HG03571 (cell line): ENCODE measurements at regions not wholly inside any gene's neighbourhood (a gene's known extent, or its start where the extent isn't known, plus 50 kb on each side); places are given as distances from the start of the nearest gene placed in this dataset.

Source experiments
- ATAC-seq: cut with Tn5 transposase; IDR thresholded peaks from one replicate; pipeline ENCODE4 v1.9.1; 2021; ENCODE audit not compliant: unreplicated experiment

DNA sequence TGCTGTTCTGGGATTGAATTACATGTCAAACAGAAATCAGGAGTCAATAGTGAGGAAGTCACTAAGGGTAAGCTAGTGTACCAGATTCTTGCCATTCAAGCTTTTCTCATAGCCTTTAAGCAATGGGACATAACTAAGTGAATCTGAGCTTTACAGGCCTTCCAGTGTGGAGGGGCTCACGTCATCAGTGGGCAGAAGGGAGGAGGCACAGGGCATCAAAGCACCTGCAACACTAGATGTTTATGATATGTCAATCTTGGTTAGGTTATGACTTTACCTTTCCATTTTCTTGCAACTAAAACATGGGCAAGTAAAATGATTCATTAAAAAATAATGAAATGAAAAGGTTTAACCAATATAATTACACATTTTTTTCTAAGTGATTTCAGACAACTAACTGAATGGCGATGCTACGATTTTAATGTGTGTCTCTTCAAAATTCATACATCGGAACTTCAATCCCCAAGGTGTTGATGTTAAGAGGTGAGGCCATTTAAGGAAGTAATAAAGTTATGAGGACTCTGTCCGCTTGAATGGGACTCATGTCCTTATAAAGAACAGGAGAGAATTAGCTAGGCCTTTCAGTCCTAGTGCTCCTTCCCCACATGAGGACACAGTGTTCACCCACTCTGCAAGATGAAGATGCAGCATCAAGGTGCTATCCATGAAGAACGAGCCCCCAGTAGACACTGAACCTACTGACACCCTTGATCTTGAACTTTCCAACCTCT is 1169.2 kb upstream of the NXPH2 start:
- ATAC-seq = no peak

DNA sequence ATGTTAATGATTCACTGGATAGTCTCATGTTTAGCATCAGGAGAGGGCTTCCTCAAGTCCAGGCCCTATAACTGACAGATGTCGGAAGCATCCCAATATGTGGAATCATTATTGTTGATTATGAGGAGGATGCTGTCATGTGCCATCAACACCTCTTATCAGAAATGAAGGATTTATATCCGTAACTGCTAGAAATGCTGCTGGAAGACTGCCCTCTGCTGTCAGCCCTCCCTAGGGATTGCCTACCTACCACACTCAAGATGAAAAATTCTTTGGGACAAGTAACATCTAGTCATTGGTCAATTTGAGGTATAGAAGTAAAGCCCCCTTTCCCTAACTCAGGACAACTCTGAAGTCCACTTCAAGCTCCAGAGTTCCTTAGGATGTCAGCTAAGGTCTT is 1166.5 kb upstream of the NXPH2 start:
- ATAC-seq = no peak

DNA sequence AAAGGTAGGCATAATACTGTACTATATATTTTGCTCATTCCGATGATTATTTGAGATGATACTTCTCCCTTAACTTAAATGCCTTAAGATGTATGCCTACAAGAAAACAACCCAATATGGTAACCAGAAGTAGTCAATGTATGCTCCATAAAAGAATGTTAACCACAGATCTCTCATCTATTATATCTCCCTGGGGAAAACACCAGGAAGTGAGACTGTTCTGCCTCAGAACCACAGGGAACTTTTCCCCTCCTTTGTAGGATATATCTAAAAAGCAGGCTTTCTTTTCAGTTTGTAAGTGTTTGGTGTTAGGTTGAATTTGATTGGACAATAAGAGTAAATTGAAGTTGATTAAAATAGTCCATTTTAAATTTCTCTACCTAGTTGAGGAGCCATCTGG is 1160.5 kb upstream of the NXPH2 start:
- no peak for ATAC-seq

DNA sequence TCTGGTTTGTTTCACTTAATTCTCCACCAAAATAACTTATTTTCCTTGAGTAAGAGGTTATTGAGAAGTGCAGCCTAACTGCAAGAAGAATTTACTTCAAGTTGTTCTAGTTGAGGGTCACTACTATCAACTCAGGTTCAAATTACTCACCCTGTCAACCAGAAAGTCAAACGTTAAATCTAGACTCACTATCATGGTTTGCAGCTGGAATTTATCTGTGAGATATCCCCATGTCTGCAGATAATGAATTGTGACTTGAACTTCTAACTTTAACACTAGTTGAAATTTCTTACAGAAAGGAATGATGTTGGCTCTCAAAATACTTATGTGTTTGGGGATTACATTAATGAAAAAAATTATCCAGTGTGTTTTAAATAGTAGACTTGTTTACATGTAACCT is 1145.7 kb upstream of the NXPH2 start:
- no peak for ATAC-seq

DNA sequence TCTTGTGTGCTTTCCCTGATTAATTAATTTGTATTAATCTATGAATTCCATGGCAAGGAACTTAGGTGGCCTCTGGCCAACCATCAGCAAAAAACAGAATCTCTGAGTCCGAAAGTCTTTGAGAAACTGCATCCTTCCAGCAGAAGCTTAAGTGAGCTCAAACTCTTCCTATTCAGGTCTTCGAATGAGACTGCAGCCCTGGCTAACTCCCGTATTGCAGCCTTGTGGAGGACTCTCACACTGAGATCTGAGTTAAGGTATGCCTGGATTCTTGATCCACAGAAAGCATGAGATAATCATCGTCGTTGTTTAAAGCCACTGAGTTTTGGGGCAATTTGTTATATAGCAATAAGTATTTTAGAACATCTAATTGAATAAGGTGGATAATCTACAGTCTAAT is 1143.9 kb upstream of the NXPH2 start:
- ATAC-seq = no peak

DNA sequence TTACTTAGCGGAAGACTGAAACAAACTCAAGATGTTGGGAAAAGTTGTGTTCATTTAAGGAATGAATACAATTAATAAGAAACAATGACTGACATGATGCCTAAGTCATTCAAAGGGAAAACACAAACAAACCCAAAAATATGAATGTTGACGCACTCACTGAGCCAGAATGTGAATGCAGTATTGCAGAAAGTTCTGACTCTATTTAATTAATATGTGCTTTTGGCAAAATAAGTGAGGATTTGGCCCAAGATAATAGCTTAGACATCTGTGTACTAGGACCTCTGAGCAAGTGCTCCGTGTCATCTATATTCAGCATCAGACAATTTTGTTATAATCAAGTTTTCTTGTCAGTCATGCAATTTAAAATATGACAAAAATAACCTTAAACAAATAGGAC is 1138.8 kb upstream of the NXPH2 start:
- no peak for ATAC-seq

DNA sequence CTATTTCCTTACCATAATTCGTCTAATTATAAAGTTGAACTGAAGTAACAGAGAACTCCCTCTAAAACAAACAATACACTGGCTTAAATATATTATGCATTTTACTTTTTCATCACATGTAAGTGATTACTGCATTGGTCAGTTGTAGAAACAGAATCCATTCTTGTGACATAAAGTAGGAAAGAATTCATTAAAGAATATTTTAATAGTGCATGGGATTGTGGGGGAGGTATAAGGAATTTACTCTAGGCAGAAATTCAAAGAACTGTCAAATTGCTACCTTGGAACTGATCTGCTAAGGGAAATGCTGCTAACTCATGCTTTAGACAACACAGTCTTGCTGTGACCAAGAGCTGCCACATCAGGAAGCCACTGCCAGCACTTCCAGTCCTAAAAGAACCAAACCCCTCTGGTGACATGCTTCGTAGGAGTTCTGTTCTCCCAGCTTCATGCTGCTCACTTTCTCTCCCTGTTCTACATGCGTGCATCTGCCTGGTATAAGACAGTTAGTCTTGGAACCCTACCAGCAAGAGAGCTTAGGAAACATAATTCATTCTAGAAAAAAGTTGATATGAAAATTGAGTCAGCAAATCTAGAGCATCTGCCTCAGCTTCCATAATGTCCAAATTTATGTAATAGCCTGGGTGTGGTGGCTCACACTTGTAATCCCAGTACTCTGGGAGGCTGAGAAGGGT is 1137.6 kb upstream of the NXPH2 start:
- ATAC-seq = no peak

DNA sequence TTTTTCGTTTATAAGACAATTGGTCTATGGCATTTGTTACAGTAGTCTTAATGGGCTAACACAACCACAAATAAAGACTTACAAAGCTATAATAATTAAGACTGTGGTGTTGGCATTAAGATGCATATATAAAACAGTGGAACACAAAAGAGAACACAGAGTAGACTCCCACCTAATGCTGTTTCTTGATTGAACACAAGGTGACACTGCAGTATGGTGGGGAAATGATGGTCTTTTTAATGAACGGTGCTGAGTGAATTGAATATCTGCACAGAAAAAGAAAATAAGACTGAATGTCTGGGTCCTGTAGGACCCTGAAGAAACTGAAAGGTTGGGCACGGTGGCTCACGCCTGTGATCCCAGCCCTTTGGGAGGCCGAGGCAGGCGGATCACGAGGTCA is 1136.6 kb upstream of the NXPH2 start:
- ATAC-seq = no peak

DNA sequence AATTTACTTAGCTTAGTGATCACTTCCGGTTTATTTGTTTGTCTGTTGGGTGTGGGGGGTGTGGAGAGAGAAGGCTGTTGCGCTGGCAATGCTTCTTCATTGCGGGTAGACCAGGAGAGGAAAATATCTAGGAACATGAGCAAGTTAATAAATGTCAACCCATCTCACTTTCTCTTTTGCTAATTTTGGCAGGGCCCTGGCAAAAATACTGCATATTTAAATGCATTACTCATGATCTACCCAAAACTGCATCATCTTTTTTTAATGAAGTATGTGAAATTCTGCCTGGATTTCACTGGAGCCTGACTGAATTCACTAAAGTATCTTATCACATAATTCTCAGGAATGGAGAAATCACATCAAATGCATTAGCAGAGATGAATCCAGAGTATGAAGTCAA is 1131.0 kb upstream of the NXPH2 start:
- no peak for ATAC-seq

DNA sequence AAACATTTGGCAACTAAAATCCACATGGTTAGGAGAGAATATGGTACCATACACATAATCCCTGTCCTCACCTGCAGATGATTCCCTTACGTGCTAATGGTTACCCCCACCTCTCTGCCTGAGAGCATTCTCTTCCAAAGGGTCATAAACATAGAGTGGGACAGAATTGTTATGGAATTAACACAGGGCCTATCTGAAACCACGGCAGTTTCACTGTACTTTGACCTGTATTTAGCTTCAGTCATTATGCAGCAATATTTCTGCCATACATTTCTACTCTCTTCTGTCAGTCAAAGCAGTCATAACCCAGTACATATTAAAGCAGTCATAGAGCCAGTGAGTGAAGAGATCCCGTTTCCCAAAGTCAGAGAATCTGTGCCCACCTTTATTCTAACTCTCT is 1128.9 kb upstream of the NXPH2 start:
- ATAC-seq = no peak

DNA sequence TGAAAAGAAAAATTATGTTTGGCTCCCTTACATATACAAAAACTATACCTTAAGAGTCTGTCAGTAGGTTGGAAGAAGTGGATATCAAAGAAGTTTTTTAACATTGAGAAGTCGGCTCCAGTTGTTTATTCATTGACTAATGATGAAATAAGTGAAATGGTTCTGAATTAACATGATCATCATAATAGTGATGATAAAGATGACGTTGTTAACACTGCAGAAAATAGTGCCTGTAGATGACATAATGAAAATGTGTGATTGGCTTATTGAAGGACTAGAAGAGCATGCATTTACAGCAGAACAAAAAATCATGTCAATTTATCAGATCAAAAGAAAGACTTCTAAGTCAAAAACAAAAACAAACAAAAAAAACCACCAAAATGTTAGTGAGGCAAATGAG is 1125.4 kb upstream of the NXPH2 start:
- no peak for ATAC-seq

DNA sequence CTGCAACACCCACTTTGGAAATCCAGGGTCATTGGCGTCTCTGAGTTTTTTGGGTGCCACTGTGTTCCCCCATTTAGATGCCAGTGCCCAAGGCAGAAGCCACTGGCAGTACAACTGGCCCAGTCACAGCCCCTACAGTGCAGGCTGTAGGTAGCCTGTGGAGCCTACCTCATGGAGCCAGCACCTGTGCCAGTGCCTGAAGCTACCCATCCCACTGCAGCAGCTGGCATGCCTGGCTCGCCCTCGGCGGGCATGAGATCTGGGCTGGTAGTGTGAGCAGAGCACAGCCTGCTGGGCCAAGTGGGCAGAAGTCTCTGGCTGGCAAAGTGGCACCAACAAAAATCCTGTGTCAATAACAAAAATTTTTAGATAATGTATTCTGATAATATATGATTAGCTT is 1111.4 kb upstream of the NXPH2 start:
- ATAC-seq = no peak

DNA sequence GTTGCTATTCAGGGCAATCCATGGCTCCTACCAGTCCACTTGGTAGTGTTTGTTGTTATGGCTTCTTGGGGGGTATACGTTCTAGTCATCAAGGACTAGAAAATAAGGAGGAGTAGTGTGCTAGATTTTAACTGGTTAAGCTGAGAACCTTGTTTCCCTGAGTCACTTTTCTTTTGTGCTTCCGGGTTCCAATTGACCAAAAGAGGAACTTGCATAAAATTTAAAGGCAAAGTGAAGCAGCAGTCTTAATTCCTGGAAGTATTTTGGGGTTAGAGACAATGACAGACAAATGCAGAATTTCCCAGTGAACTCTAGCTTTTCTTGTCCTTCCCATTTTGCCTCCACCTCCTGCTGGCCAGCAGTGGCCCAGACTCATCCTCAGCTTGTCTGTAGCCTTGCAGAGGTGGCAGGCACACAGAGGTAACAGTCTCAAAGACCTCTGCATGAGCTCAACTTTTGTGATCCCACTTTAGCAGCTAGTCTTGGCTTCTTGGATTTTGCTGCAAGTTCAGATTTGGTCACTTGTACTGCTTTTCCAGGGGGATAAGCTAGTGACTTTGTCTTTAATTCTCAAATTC is 1105.8 kb upstream of the NXPH2 start:
- ATAC-seq = no peak

DNA sequence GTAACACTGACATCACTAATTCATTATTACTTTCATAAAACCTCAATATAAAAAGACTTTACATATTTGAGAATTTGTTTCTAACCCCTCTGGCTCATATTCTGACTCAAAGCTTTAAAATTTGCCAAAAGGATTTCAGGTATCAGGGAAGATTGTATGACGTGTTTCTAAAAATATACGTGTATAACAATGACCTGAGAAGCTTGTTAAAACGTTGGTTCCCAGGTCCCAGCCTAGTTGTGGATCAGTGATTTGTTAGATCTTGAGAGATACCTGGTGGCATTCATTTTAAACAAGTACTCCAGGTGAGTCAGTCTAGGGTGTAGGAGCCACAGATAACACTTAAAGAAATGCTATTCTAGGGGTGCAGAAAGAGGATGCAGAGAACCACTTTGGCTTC is 1096.8 kb upstream of the NXPH2 start:
- ATAC-seq = no peak

DNA sequence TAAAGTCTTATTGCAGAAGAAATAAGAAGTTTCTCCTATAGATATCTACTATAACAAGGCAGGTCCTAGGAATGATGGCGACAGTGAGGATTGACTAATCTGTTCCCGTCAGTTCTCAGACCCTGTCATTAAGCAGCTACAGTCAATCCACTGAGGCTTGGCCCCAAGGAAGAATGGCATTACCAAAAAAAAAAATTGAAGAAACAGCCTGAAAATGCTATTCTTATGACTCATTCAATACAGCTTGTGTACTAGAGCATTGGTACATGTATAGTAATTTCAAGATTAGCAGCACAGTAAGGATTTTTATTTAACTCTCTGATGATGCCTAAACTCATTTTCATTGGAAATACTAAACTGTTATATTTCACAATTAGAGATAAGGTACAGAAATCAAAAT is 1096.1 kb upstream of the NXPH2 start:
- no peak for ATAC-seq

DNA sequence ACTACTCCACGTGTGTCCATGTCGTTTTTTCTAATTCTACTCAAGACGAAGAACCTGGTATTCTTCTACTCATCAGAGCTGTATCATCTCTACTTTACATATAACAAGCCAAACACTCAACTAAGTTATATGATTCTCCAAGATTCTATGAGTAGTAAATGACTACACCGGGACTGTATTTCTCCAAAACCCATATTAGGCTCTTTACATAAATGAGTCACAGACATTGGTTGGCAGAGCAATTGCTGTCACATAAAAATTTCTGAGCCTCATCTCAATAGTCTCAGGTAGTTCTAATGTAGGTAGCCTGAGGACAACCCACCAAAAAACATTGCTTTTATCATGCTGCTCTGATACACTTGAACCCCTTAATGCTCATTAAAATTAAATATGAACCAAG is 1092.3 kb upstream of the NXPH2 start:
- no peak for ATAC-seq

DNA sequence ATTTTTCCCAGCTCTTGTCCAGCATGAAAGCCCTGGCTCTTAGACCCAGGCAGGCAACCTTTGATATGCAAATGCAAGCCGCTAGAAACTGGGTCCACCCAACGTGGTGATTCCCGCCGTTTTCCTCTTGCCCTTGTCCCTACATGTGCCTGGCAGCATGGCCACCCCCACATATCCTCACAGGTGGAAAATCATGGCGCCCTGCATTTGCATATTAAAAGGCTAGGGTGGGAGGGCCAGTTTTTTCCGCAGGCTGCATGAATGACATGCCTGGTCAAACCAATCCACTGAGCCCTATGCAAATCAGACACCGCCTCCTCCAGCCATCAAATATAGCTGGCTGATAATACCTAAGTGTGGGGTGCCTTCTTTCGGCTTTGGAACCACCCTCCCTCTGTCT is 1091.8 kb upstream of the NXPH2 start:
- ATAC-seq = no peak

DNA sequence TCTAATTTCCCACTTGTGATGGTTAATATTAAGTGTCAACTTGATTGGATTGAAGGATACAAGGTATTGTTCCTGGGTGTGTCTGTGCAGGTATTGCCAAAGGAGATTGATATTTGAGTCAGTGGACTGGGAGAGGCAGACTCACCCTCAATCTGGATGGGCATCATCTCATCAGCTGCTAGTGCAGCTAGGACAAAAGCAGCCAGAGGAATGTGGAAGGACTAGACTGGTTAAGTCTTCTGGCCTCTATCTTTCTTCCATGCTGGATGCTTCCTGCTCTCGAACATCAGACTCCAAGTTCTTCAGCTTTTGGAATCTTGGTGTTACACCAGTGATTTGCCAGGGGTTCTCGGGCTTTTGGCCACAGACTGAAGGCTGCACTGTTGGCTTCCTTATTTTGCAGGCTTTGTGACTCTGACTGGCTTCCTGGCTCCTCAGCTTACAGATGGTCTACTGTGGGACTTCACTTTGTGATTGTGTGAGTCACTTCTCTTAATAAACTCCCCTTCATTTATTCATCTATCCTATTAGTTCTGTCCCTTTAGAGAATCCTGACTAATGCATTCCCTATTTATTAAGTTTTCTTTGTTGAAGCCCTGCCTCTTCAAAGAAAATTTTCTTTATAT is 1087.5 kb upstream of the NXPH2 start:
- ATAC-seq = no peak

DNA sequence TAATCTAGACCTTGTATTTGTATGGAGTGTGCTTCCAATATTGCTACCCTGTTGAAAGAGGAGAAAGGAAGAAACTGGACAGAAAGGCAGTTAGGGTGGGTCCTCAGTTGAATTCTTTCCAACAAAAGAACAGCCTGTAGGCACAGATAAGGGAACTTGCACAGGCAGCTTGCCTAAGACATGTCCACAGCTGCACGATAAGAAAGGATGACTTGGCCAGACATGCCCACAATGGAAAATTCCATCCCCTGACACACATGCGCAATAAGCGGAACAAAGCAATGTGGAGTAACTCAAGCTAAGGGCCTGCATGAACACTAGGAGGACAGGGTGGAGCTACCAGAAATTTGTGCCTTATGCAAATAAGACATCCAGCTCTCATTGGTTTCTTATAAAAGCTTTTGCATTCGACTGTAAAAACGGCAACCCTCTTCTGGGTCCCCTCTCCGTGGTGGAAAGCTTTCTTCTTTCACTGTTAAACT is 1084.7 kb upstream of the NXPH2 start:
- no peak for ATAC-seq

DNA sequence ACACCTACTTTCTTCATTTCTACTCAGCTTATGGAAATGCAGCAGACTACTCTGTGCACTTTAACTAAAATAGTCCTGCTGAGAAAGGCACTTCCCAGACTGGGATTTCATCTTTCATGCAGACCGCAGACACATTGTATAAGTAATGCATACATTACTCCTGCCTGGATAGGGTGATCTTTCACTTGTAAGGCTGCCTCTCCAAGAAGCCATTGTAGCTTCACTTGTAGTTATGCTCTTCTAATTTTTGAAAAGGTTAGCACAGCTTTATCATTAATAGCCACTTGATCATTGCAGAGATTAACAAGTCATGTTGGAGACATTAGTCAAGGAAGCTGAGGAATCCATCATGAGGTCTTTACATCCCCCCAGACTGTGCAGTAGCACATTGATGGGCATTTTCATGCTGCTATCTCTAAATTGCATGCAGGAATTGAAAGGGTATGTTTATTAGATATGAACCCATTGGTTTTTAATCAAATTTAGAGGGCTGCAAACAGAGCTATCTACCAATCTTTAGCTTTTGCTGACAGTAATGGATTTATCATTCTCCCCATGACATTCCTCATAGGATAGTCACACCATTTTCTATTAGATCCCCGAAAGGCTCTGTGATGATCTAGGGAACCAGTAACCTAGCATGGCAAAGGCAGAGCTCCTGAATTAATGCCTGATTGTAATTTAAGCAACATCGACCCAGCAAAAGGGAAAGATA is 1074.7 kb upstream of the NXPH2 start:
- no peak for ATAC-seq

DNA sequence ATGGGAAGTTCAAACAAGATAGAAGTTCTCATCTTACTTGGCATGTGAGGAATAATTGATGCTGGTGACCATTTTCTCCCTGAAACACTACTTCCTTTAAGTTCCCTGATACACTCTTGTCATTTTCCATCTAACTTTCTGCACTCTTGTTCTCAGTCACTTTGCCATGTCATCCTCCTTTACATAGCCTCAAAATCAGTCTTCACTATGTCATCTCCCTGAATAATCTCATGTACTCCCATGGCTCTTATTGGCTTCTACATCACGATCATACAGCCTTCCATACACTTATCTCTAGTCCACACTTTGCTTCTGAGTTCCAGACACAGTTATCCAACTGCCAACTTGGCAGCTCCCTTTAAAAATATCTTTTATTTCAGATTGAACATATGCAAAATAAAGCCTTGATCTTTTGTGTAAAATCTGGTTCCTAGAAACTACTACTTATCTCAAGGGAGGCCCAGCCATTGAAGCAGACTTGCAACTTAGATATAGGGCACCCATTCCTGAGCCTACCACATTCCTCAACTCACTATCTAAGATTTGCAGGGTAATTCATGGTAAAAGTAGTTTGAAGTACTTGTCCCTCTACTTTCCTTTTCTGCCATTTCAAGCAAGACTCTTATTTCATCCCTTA is 1070.2 kb upstream of the NXPH2 start:
- ATAC-seq = no peak
